K562 (cell line): ENCODE measurements at regions not wholly inside any gene's neighbourhood (a gene's known extent, or its start where the extent isn't known, plus 50 kb on each side); places are given as distances from the start of the nearest gene placed in this dataset.

Experiments used
- ATAC-seq: fragments of 200-7000 bp; cut with Tn5 transposase; 3 replicates; pipeline ENCODE4 v1.9.1; 2020; ENCODE audit warnings: moderate library complexity
- BruUV-seq: library from RNA; stranded (reverse); fragments of 400-500 nt; replicated peaks from 2 replicates; lab custom pipeline; 2021; lab: Mats Ljungman, UMichigan
- CTCF ChIA-PET: fragments of 300-600 bp; formaldehyde crosslinking; extraction: SDS; loops from one replicate; lab custom pipeline; 2021; ENCODE audit warnings: low intra/inter-chr PET ratio; lab: Yijun Ruan, JAX
- POLR2A ChIA-PET: fragments of 300-600, 350-650 bp; sonication (Branson Sonifier 250); formaldehyde crosslinking; extraction: SDS; loops from one replicate; lab custom pipeline; 2021; ENCODE audit warnings: antibody characterized with exemption, inconsistent platforms; lab: Yijun Ruan, JAX
- DNase-seq, 4 experiments: peaks; one replicate each; pipeline versions ENCODE4 v3.0.0 to v3.0.0-alpha.2; 2011 to 2018; ENCODE audit warnings: low spot score in 3 of 4, mixed read lengths in 3 of 4; ENCODE audit errors: extremely low read depth in 1 of 4
- FAIRE-seq: peaks from 2 replicates; lab custom pipeline; 2011; peaks lifted over from hg19 to GRCh38; lab: Jason Lieb, UNC
- H2AFZ ChIP-seq: 2 replicates; pipeline ENCODE4 v1.6.0; 2011; ENCODE audit warnings: low read depth, low read length, control low read depth, inconsistent platforms
- H3K27ac ChIP-seq: fragments of 200-600 bp; 3 replicates; pipeline ENCODE4 v1.8.0; 2011; ENCODE audit warnings: low read depth, mild to moderate bottlenecking, control low read depth, inconsistent platforms, low read length, moderate library complexity, mixed read lengths; ENCODE audit errors: extremely low read depth
- H3K27me3 ChIP-seq, 2 experiments: fragments of 300-600 bp in 1 of 2; 2 replicates in 1 of 2; 3 replicates in 1 of 2; pipeline versions ENCODE4 v1.6.0 to v1.8.0; 2011; ENCODE audit warnings: inconsistent platforms in 2 of 2, low read length in 2 of 2, mild to moderate bottlenecking in 1 of 2, mixed read lengths in 1 of 2, moderate library complexity in 1 of 2; ENCODE audit not compliant: control insufficient read depth in 2 of 2, insufficient read depth in 2 of 2
- H3K36me3 ChIP-seq: fragments of 300-600 bp; 3 replicates; pipeline ENCODE4 v1.8.0; 2011; ENCODE audit warnings: mild to moderate bottlenecking, low read length, inconsistent platforms; ENCODE audit not compliant: control insufficient read depth, insufficient read depth
- H3K4me1 ChIP-seq, 2 experiments: fragments of 200-600 bp in 1 of 2; replicated peaks in 1 of 2; 2 replicates in 1 of 2; 3 replicates in 1 of 2; pipeline versions ENCODE4 v1.5.1 to v1.8.0; 2011; ENCODE audit warnings: inconsistent platforms in 2 of 2, low read length in 2 of 2, mild to moderate bottlenecking in 1 of 2, mixed read lengths in 1 of 2, moderate library complexity in 1 of 2; ENCODE audit not compliant: control insufficient read depth in 2 of 2, insufficient read depth in 2 of 2
- H3K4me2 ChIP-seq: 2 replicates; pipeline ENCODE4 v1.6.1; 2011; ENCODE audit warnings: low read length, control low read depth, inconsistent platforms, mixed read lengths; ENCODE audit not compliant: insufficient read depth
- H3K4me3 ChIP-seq: fragments of 200-600 bp; sonication (generic), shearing (Covaris generic); 2 replicates; pipeline ENCODE4 v1.5.1; 2016; ENCODE audit warnings: control low read depth, inconsistent platforms
- H3K79me2 ChIP-seq: fragments of 200-600 bp; 3 replicates; pipeline ENCODE4 v1.8.0; 2011; ENCODE audit warnings: low read length, inconsistent platforms; ENCODE audit not compliant: control insufficient read depth, insufficient read depth
- H3K9ac ChIP-seq, 2 experiments: 2 replicates each; pipeline versions ENCODE4 v1.6.0 to v1.6.1; 2011; ENCODE audit warnings: low read depth in 2 of 2, low read length in 2 of 2, control low read depth in 1 of 2, inconsistent platforms in 1 of 2, mild to moderate bottlenecking in 1 of 2, mixed read lengths in 1 of 2; ENCODE audit not compliant: insufficient read depth in 1 of 2
- H3K9me1 ChIP-seq: one replicate; pipeline ENCODE4 v1.6.0; 2011; ENCODE audit warnings: inconsistent platforms, mild to moderate bottlenecking, low read length, moderate library complexity; ENCODE audit not compliant: control insufficient read depth, insufficient read depth
- H3K9me3 ChIP-seq: replicated peaks from 2 replicates; pipeline ENCODE4 v1.5.1; 2011; ENCODE audit warnings: low read depth, low read length, inconsistent platforms; ENCODE audit not compliant: control insufficient read depth, insufficient read depth
- H4K20me1 ChIP-seq: replicated peaks from 2 replicates; pipeline ENCODE4 v1.6.1; 2011; ENCODE audit warnings: low read length, inconsistent platforms, mixed read lengths; ENCODE audit not compliant: control insufficient read depth, insufficient read depth
- LARP7 ChIP-seq: fragments of 450-650 bp; IDR thresholded peaks from 2 replicates; pipeline ENCODE4 v1.6.1; 2016
- TRIM24 ChIP-seq, 2 experiments: fragments of 450-650 bp; IDR thresholded peaks; 2 replicates each; pipeline ENCODE4 v1.6.1; 2016
- ZNF583 ChIP-seq: fragments of 250-450 bp; sonication (Bioruptor Pico); IDR thresholded peaks from 2 replicates; pipeline ENCODE4 v1.4.0; 2020
- ZNF717 ChIP-seq: fragments of 250-450 bp; sonication (Bioruptor Pico); IDR thresholded peaks from 2 replicates; pipeline ENCODE4 v1.5.0; 2021
- ZNF780A ChIP-seq: fragments of 250-450 bp; sonication (Bioruptor Pico); IDR thresholded peaks from 2 replicates; pipeline ENCODE4 v1.5.0; 2021; ENCODE audit warnings: mild to moderate bottlenecking
- WGBS: fragments of 100-300 bp; shearing (Covaris generic); methylation state at CpG from one replicate; pipeline ENCODE4 v1.1.6; 2016; ENCODE audit warnings: low coverage, mixed read lengths; ENCODE audit not compliant: insufficient coverage; ENCODE audit errors: missing lambda C conversion rate; 5-methylcytosine and 5-hydroxymethylcytosine counted together
- in situ Hi-C: fragments of 300-500 bp; cut with MboI; formaldehyde crosslinking; loops from 4 replicates; pipeline ENCODE4 v1.15.0; 2018; ENCODE audit warnings: inconsistent platforms, mixed read lengths
- intact Hi-C: fragments of 100-400 bp; cut with micrococcal nuclease; formaldehyde crosslinking; loops from 2 replicates; pipeline ENCODE4 v1.14.2; 2022
- TF ChIP-seq, protein P1 (sequence below): sonication (generic); formaldehyde crosslinking; IDR thresholded peaks from 2 replicates; pipeline ENCODE4 v1.8.0; 2022; ENCODE audit warnings: mild to moderate bottlenecking, missing genetic modification reagents
- TF ChIP-seq, protein P2 (sequence below): fragments of 250-450 bp; sonication (Bioruptor Pico); IDR thresholded peaks from 2 replicates; pipeline ENCODE4 v1.5.0; 2021
- TF ChIP-seq, protein P3 (sequence below): fragments of 450-650 bp; IDR thresholded peaks from 2 replicates; pipeline ENCODE4 v1.6.1; 2017; ENCODE audit warnings: mild to moderate bottlenecking, moderate library complexity
- TF ChIP-seq, protein P4 (sequence below): fragments of 450-650 bp; IDR thresholded peaks from 2 replicates; pipeline ENCODE4 v1.6.1; 2018; ENCODE audit not compliant: partially characterized antibody
- TF ChIP-seq, protein P5 (sequence below): fragments of 450-650 bp; IDR thresholded peaks from 2 replicates; pipeline ENCODE4 v1.7.0; 2016; ENCODE audit warnings: borderline replicate concordance

DNA sequence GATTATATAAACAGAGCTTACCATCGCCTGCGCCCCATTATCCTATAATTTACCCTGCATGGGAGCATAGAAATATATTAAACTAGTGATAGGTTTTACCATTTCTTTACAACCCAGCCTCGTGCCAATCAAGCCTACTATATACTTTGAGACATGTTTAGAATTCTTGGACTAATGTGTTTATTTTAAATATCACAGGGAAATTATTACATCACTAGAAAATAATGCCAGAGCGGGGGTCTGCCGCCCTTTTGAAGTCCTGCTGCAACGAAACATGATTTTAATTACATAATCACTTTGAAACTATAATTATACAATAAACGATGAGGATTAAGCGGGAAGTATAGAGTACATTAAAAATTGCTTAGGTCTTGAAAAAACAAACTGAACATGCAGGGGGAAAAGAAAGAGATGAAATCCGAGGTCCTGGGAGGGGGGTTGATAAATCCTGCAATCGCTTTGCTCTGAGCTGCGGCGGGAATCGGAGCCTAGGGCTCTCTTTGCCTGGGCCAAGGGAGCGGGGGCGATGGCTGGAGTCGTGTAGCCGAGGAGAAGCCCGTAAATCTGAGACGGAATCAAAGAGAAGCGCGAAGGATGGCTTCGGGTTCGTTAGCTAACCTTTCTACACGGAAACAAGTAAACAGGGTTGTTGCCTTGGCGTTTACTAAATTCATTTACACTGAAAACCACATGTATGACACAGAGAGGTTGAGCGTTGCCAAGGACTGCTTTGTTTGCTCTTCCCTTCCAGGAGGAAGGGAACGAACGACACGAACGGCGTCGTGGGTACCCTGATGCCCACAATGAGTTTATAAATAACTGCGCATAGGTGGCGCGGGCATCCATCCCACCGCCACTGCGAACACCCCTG, 127.6 kb downstream of the TMEM174 start:
- Histone ChIP-seq H3K9me1 (no peaks in the 10 kb centered on the region), H3K4me2 (no peak overlapping the region), H4K20me1 (no peaks in the 10 kb centered on the region), H3K4me1 (peaks cover 13 to 27% of the 10 kb centered on the region in 2 experiments; a peak in 4 of 5 replicates), H3K36me3 (no peaks in the 10 kb centered on the region), H3K27ac (no peak overlapping the region), H3K79me2 (no peaks in the 10 kb centered on the region), H3K9ac (no peak overlapping the region), H3K9me3 (no peaks in the 10 kb centered on the region), H2AFZ (no peak overlapping the region), H3K4me3 (no peak overlapping the region), H3K27me3 (peaks cover 24 to 55% of the 10 kb centered on the region in 2 experiments; a peak in 4 of 5 replicates)
- ATAC-seq (no peak), DNase-seq (no peak), FAIRE-seq (no peak)
- intact Hi-C loops: no loop called here
- ChIA-PET POLR2A (no interaction called here), CTCF (no interaction called here)
- 11% methylated on average over 35 of the region's 37 CpGs for WGBS
- in situ Hi-C loops: no loop called here
- BruUV-seq: no TSS peak
- TF ChIP-seq, protein P1, sequence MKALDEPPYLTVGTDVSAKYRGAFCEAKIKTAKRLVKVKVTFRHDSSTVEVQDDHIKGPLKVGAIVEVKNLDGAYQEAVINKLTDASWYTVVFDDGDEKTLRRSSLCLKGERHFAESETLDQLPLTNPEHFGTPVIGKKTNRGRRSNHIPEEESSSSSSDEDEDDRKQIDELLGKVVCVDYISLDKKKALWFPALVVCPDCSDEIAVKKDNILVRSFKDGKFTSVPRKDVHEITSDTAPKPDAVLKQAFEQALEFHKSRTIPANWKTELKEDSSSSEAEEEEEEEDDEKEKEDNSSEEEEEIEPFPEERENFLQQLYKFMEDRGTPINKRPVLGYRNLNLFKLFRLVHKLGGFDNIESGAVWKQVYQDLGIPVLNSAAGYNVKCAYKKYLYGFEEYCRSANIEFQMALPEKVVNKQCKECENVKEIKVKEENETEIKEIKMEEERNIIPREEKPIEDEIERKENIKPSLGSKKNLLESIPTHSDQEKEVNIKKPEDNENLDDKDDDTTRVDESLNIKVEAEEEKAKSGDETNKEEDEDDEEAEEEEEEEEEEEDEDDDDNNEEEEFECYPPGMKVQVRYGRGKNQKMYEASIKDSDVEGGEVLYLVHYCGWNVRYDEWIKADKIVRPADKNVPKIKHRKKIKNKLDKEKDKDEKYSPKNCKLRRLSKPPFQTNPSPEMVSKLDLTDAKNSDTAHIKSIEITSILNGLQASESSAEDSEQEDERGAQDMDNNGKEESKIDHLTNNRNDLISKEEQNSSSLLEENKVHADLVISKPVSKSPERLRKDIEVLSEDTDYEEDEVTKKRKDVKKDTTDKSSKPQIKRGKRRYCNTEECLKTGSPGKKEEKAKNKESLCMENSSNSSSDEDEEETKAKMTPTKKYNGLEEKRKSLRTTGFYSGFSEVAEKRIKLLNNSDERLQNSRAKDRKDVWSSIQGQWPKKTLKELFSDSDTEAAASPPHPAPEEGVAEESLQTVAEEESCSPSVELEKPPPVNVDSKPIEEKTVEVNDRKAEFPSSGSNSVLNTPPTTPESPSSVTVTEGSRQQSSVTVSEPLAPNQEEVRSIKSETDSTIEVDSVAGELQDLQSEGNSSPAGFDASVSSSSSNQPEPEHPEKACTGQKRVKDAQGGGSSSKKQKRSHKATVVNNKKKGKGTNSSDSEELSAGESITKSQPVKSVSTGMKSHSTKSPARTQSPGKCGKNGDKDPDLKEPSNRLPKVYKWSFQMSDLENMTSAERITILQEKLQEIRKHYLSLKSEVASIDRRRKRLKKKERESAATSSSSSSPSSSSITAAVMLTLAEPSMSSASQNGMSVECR (CRISPR knock-in tag): no peak
- TF ChIP-seq TRIM24 (IDR thresholded peaks at IDR 0.05): no peak
- TF ChIP-seq ZNF583: no peak
- TF ChIP-seq LARP7: no peak
- no peak for TF ChIP-seq ZNF780A (CRISPR knock-in tag)
- TF ChIP-seq, protein P2, sequence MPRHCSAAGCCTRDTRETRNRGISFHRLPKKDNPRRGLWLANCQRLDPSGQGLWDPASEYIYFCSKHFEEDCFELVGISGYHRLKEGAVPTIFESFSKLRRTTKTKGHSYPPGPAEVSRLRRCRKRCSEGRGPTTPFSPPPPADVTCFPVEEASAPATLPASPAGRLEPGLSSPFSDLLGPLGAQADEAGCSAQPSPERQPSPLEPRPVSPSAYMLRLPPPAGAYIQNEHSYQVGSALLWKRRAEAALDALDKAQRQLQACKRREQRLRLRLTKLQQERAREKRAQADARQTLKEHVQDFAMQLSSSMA (CRISPR knock-in tag): no peak
- TF ChIP-seq, protein P3, sequence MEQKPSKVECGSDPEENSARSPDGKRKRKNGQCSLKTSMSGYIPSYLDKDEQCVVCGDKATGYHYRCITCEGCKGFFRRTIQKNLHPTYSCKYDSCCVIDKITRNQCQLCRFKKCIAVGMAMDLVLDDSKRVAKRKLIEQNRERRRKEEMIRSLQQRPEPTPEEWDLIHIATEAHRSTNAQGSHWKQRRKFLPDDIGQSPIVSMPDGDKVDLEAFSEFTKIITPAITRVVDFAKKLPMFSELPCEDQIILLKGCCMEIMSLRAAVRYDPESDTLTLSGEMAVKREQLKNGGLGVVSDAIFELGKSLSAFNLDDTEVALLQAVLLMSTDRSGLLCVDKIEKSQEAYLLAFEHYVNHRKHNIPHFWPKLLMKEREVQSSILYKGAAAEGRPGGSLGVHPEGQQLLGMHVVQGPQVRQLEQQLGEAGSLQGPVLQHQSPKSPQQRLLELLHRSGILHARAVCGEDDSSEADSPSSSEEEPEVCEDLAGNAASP: no peak
- no peak for TF ChIP-seq ZNF717 (CRISPR knock-in tag)
- TF ChIP-seq, protein P4, sequence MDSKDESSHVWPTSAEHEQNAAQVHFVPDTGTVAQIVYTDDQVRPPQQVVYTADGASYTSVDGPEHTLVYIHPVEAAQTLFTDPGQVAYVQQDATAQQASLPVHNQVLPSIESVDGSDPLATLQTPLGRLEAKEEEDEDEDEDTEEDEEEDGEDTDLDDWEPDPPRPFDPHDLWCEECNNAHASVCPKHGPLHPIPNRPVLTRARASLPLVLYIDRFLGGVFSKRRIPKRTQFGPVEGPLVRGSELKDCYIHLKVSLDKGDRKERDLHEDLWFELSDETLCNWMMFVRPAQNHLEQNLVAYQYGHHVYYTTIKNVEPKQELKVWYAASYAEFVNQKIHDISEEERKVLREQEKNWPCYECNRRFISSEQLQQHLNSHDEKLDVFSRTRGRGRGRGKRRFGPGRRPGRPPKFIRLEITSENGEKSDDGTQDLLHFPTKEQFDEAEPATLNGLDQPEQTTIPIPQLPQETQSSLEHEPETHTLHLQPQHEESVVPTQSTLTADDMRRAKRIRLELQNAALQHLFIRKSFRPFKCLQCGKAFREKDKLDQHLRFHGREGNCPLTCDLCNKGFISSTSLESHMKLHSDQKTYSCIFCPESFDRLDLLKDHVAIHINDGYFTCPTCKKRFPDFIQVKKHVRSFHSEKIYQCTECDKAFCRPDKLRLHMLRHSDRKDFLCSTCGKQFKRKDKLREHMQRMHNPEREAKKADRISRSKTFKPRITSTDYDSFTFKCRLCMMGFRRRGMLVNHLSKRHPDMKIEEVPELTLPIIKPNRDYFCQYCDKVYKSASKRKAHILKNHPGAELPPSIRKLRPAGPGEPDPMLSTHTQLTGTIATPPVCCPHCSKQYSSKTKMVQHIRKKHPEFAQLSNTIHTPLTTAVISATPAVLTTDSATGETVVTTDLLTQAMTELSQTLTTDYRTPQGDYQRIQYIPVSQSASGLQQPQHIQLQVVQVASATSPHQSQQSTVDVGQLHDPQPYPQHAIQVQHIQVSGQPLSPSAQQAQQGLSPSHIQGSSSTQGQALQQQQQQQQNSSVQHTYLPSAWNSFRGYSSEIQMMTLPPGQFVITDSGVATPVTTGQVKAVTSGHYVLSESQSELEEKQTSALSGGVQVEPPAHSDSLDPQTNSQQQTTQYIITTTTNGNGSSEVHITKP: no peak
- TF ChIP-seq, protein P5, sequence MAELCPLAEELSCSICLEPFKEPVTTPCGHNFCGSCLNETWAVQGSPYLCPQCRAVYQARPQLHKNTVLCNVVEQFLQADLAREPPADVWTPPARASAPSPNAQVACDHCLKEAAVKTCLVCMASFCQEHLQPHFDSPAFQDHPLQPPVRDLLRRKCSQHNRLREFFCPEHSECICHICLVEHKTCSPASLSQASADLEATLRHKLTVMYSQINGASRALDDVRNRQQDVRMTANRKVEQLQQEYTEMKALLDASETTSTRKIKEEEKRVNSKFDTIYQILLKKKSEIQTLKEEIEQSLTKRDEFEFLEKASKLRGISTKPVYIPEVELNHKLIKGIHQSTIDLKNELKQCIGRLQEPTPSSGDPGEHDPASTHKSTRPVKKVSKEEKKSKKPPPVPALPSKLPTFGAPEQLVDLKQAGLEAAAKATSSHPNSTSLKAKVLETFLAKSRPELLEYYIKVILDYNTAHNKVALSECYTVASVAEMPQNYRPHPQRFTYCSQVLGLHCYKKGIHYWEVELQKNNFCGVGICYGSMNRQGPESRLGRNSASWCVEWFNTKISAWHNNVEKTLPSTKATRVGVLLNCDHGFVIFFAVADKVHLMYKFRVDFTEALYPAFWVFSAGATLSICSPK: no peak
